K562 (cell line): ENCODE measurements at regions not wholly inside any gene's neighbourhood (a gene's known extent, or its start where the extent isn't known, plus 50 kb on each side); places are given as distances from the start of the nearest gene placed in this dataset.

Experiments
- DPF2 ChIP-seq: fragments of 450-650 bp; IDR thresholded peaks from 2 replicates; pipeline ENCODE4 v1.6.1; 2016
- EP300 ChIP-seq: IDR thresholded peaks from 2 replicates; pipeline ENCODE4 v1.6.1; 2012; ENCODE audit warnings: low read length, improper control_type of control experiment
- GMEB1 ChIP-seq: fragments of 250-450 bp; sonication (Bioruptor Pico); IDR thresholded peaks from 2 replicates; pipeline ENCODE4 v1.4.0; 2020; ENCODE audit warnings: mild to moderate bottlenecking
- HMGN3 ChIP-seq: IDR thresholded peaks from 2 replicates; pipeline ENCODE4 v1.6.1; 2011; ENCODE audit warnings: borderline replicate concordance, low read depth, mild to moderate bottlenecking, mixed read lengths, low read length; ENCODE audit not compliant: insufficient read length; ENCODE audit errors: extremely low read depth
- MAX ChIP-seq: sonication (generic); formaldehyde crosslinking; IDR thresholded peaks from 2 replicates; pipeline ENCODE4 v1.9.0; 2022; ENCODE audit warnings: mild to moderate bottlenecking, missing genetic modification reagents
- RBM39 ChIP-seq: fragments of 200-400 bp; formaldehyde crosslinking; optimal IDR thresholded peaks from 2 replicates; pipeline ENCODE3; 2018; ENCODE audit warnings: low read depth, low read length
- REST ChIP-seq, 2 experiments: fragments of 450-650 bp; formaldehyde crosslinking in 1 of 2; IDR thresholded peaks; 2 replicates each; pipeline versions ENCODE4 v1.4.0 to v1.6.1; 2014 to 2020; ENCODE audit warnings: mild to moderate bottlenecking in 2 of 2, borderline replicate concordance in 1 of 2, low read depth in 1 of 2
- SIX5 ChIP-seq, 2 experiments: IDR thresholded peaks; 2 replicates each; pipeline ENCODE4 v1.6.1; 2011; ENCODE audit warnings: low read length in 2 of 2, borderline replicate concordance in 1 of 2, low read depth in 1 of 2, mild to moderate bottlenecking in 1 of 2, moderate library complexity in 1 of 2; ENCODE audit not compliant: insufficient read depth in 1 of 2
- SMC3 ChIP-seq: conservative IDR thresholded peaks from 2 replicates; pipeline ENCODE4 v1.6.1; 2011; ENCODE audit warnings: low read depth, low read length, improper control_type of control experiment; ENCODE audit not compliant: insufficient read depth
- ZNF143 ChIP-seq: sonication (generic); formaldehyde crosslinking; IDR thresholded peaks from 2 replicates; pipeline ENCODE4 v1.9.0; 2022; ENCODE audit warnings: mild to moderate bottlenecking, missing genetic modification reagents
- ZNF668 ChIP-seq: fragments of 250-450 bp; sonication (Bioruptor Pico); IDR thresholded peaks from 2 replicates; pipeline ENCODE4 v1.8.0; 2022; ENCODE audit warnings: mild to moderate bottlenecking, inconsistent platforms

GRCh38 chr2:30354621-30355020 is 92.4 kb upstream of the LCLAT1 start:
- TF ChIP-seq ZNF143 (CRISPR knock-in tag) (no peak), MAX (CRISPR knock-in tag) (no peak), REST (IDR thresholded peaks at IDR 0.05; ENCODE audit: borderline replicate concordance) (no peak), REST (CRISPR knock-in tag; IDR thresholded peaks at IDR 0.05; ENCODE audit: low read depth) (no peak), EP300 (no peak), RBM39 (no peak), DPF2 (no peak), HMGN3 (no peak), ZNF668 (CRISPR knock-in tag) (no peak), GMEB1 (no peak), SMC3 (no peak), SIX5 (IDR thresholded peaks at IDR 0.05; ENCODE audit: borderline replicate concordance in 1 of 2, insufficient read depth in 1 of 2, low read depth in 1 of 2, low read length in 2 of 2) (no peak)
